ENCODE measurements at regions not wholly inside any gene's neighbourhood (a gene's known extent, or its start where the extent isn't known, plus 50 kb on each side); places are given as distances from the start of the nearest gene placed in this dataset.

GRCh38 chr2:16121986-16122390 is 181.6 kb downstream of the MYCN start:
- TF ChIP-seq, protein P1, sequence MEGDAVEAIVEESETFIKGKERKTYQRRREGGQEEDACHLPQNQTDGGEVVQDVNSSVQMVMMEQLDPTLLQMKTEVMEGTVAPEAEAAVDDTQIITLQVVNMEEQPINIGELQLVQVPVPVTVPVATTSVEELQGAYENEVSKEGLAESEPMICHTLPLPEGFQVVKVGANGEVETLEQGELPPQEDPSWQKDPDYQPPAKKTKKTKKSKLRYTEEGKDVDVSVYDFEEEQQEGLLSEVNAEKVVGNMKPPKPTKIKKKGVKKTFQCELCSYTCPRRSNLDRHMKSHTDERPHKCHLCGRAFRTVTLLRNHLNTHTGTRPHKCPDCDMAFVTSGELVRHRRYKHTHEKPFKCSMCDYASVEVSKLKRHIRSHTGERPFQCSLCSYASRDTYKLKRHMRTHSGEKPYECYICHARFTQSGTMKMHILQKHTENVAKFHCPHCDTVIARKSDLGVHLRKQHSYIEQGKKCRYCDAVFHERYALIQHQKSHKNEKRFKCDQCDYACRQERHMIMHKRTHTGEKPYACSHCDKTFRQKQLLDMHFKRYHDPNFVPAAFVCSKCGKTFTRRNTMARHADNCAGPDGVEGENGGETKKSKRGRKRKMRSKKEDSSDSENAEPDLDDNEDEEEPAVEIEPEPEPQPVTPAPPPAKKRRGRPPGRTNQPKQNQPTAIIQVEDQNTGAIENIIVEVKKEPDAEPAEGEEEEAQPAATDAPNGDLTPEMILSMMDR (IDR thresholded peaks at IDR 0.05 in 8 of 11, conservative IDR thresholded peaks at IDR 0.05 in 3 of 11), result no peak
- TF ChIP-seq POLR2AphosphoS5 (IDR thresholded peaks at IDR 0.05), result no peak
